Lower leg skin (tissue), 3 donors: ENCODE measurements at regions not wholly inside any gene's neighbourhood (a gene's known extent, or its start where the extent isn't known, plus 50 kb on each side); places are given as distances from the start of the nearest gene placed in this dataset.

Source experiments
- POLR2A ChIP-seq, 2 donors: fragments of 450-650 bp; IDR thresholded peaks; one replicate each; pipeline ENCODE4 v1.6.1; 2016 to 2017; ENCODE audit warnings: antibody characterized with exemption in 2 of 2, mild to moderate bottlenecking in 1 of 2, moderate library complexity in 1 of 2
- TF ChIP-seq, protein P1 (sequence below), 3 donors: fragments of 450-650 bp; IDR thresholded peaks; one replicate each; pipeline ENCODE4 v1.5.1; 2016; ENCODE audit warnings: antibody characterized with exemption in 3 of 3, mild to moderate bottlenecking in 3 of 3, moderate library complexity in 2 of 3

DNA sequence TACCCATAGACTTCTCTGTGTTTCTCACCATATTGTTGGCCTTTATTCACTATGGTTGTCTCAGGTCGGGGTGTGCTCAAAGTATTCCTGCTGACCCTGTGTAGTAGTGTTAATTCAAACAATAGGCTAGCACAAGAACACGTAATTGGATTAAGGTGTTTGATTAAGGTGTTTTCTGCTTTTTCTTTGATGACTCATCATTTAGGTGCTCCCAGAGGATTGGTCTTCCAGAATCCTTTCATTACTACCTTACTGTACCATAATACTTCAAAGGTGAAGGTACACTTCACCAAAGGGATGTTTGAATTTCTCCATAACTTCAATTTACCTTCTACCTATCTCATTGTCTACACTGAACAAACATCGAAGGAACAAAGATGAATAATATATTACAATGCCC, 121.7 kb upstream of the CCDC160 start:
- TF ChIP-seq, protein P1, sequence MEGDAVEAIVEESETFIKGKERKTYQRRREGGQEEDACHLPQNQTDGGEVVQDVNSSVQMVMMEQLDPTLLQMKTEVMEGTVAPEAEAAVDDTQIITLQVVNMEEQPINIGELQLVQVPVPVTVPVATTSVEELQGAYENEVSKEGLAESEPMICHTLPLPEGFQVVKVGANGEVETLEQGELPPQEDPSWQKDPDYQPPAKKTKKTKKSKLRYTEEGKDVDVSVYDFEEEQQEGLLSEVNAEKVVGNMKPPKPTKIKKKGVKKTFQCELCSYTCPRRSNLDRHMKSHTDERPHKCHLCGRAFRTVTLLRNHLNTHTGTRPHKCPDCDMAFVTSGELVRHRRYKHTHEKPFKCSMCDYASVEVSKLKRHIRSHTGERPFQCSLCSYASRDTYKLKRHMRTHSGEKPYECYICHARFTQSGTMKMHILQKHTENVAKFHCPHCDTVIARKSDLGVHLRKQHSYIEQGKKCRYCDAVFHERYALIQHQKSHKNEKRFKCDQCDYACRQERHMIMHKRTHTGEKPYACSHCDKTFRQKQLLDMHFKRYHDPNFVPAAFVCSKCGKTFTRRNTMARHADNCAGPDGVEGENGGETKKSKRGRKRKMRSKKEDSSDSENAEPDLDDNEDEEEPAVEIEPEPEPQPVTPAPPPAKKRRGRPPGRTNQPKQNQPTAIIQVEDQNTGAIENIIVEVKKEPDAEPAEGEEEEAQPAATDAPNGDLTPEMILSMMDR (IDR thresholded peaks at IDR 0.05) = no peak
- TF ChIP-seq POLR2A (IDR thresholded peaks at IDR 0.05) = no peak
